ENCODE measurements at regions not wholly inside any gene's neighbourhood (a gene's known extent, or its start where the extent isn't known, plus 50 kb on each side); places are given as distances from the start of the nearest gene placed in this dataset.
"Not testable (repeated sequence)": the region's sequence is repeated elsewhere in the genome, so short reads cannot be mapped to it uniquely, and the experiment has no call there.

DNA sequence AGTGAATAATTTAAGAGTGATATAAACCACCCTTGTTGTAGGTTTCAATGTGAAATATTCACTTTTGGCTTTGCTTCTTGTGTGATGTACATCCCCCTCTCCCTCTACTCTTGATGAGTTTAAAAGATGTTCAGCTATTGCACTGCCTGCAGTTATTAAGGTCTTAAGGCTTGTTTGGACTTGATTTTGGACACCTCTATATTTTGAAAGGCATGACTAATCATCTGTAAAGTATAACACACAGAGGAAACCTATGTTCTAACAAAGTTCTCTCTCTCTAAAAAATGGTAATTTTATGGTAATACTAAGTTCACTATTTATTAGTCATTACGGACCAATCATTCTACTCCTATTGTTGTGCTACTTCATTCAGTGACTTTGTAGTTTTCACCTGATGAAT, 1719.9 kb downstream of the GRIK2 start:
- no peak for DNase-seq (ENCODE audit: extremely low spot score)
- TF ChIP-seq NFRKB (IDR thresholded peaks at IDR 0.05) (no peak), SUZ12 (IDR thresholded peaks at IDR 0.05) (no peak), PKNOX1 (IDR thresholded peaks at IDR 0.05) (no peak), BHLHE40 (IDR thresholded peaks at IDR 0.05; ENCODE audit: borderline replicate concordance) (no peak), L3MBTL2 (conservative IDR thresholded peaks at IDR 0.05) (no peak), CTBP1 (IDR thresholded peaks at IDR 0.05; ENCODE audit: borderline replicate concordance) (no peak), ARNT (IDR thresholded peaks at IDR 0.05) (no peak), SP1 (IDR thresholded peaks at IDR 0.05) (no peak), LEF1 (IDR thresholded peaks at IDR 0.05; ENCODE audit: borderline replicate concordance) (no peak), ELF4 (IDR thresholded peaks at IDR 0.05) (no peak), FOXK2 (IDR thresholded peaks at IDR 0.05) (no peak), HDGF (IDR thresholded peaks at IDR 0.05; ENCODE audit: borderline replicate concordance) (no peak), ZNF384 (IDR thresholded peaks at IDR 0.05) (no peak), FOXA1 (IDR thresholded peaks at IDR 0.05) (no peak), FOXM1 (IDR thresholded peaks at IDR 0.05; ENCODE audit: borderline replicate concordance) (no peak)
- ChIA-PET CTCF (no interaction called here), POLR2A (no interaction called here)

DNA sequence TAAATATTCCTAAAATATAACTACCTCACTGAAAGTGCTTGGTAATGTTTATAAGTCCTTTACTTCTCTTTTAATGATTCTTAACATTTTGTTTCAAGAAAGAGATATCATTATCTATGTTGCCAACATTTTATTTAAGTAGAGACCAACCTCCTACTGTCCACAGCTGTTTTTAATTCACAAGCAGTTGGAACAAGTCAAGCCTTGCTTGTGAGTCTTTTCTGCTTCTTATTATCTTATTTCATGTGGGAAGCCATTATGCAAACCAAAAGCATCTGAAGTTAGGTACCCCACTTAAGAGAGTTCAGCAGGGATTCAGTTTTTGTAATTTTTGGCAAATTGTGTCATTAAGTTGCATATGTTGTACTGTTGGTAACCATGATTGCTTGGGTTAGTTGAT, 1714.5 kb downstream of the GRIK2 start:
- CTCF ChIA-PET: no interaction called here
- DNase-seq (ENCODE audit: extremely low spot score): no peak
- POLR2A ChIA-PET: no interaction called here
- TF ChIP-seq FOXA1 (IDR thresholded peaks at IDR 0.05) (no peak), HDGF (IDR thresholded peaks at IDR 0.05; ENCODE audit: borderline replicate concordance) (no peak), FOXK2 (IDR thresholded peaks at IDR 0.05) (no peak), TARDBP (IDR thresholded peaks at IDR 0.05) (no peak)

- no peak for TF ChIP-seq ARNT (IDR thresholded peaks at IDR 0.05)
- no peak for TF ChIP-seq PKNOX1 (IDR thresholded peaks at IDR 0.05)
- TF ChIP-seq SUZ12 (IDR thresholded peaks at IDR 0.05): no peak
- no peak for TF ChIP-seq BHLHE40 (IDR thresholded peaks at IDR 0.05; ENCODE audit: borderline replicate concordance)
- TF ChIP-seq TARDBP (IDR thresholded peaks at IDR 0.05): no peak
- TF ChIP-seq FOXK2 (IDR thresholded peaks at IDR 0.05): no peak
- no peak for TF ChIP-seq NFRKB (IDR thresholded peaks at IDR 0.05)
- TF ChIP-seq HDGF (IDR thresholded peaks at IDR 0.05; ENCODE audit: borderline replicate concordance): no peak
- no peak for TF ChIP-seq ZNF384 (IDR thresholded peaks at IDR 0.05)
- no peak for TF ChIP-seq LEF1 (IDR thresholded peaks at IDR 0.05; ENCODE audit: borderline replicate concordance)
- ChIA-PET CTCF (no interaction called here), POLR2A (no interaction called here)
- DNase-seq (ENCODE audit: extremely low spot score): no peak
These were observed 1712.2 kb downstream of the GRIK2 start for GRCh38 chr6:103105686-103106085.

DNA sequence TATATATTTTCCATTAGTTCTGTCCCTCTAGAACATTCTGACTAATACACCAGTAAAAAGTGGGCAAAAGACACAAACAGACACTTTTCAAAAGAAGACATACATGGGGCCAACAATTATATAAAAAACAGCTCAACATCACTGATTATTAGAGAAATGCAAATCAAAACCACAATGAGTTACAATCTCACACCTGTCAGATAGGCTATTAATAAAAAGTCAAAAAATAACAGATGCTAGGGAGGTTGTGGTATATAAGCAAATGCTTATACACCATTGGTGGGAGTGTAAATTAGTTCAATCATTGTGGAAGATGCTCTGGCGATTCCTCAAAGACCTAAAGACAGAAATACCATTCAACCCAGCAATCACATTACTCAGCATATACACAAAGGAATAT, 1707.8 kb downstream of the GRIK2 start:
- no peak for DNase-seq (ENCODE audit: extremely low spot score)
- ChIA-PET CTCF (no interaction called here), POLR2A (no interaction called here)
- TF ChIP-seq ELF4 (IDR thresholded peaks at IDR 0.05): no peak
- no peak for TF ChIP-seq BHLHE40 (IDR thresholded peaks at IDR 0.05; ENCODE audit: borderline replicate concordance)
- no peak for TF ChIP-seq HDGF (IDR thresholded peaks at IDR 0.05; ENCODE audit: borderline replicate concordance)
- TF ChIP-seq FOXA1 (IDR thresholded peaks at IDR 0.05): no peak
- no peak for TF ChIP-seq SP1 (IDR thresholded peaks at IDR 0.05)
- TF ChIP-seq ZNF384 (IDR thresholded peaks at IDR 0.05): no peak
- no peak for TF ChIP-seq LEF1 (IDR thresholded peaks at IDR 0.05; ENCODE audit: borderline replicate concordance)
- TF ChIP-seq ARNT (IDR thresholded peaks at IDR 0.05): no peak
- no peak for TF ChIP-seq CTBP1 (IDR thresholded peaks at IDR 0.05; ENCODE audit: borderline replicate concordance)
- no peak for TF ChIP-seq L3MBTL2 (conservative IDR thresholded peaks at IDR 0.05)
- TF ChIP-seq SUZ12 (IDR thresholded peaks at IDR 0.05): no peak
- no peak for TF ChIP-seq TARDBP (IDR thresholded peaks at IDR 0.05)
- TF ChIP-seq PKNOX1 (IDR thresholded peaks at IDR 0.05): no peak

DNA sequence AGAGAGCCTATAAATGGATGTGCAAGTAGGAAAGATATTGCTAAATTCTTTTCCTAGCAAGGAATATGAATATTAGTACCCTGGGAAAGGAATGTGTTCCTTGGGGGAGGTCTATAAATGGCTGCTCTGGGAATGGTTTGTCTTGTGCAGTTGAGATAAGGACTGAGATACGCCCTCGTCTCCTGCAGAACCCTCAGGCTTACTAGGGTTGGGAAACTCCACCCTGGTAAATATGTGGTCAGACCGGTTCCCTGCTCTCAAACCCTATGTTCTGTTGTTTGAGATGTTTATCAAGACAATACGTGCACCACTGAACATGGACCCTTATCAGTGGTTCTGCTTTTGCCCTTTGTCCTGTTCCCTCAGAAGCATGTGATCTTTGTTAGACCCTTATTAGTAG, 1698.9 kb downstream of the GRIK2 start:
- DNase-seq (ENCODE audit: extremely low spot score); CTCF ChIA-PET; POLR2A ChIA-PET: not testable (repeated sequence)

GRCh38 chr6:103085801-103086200, 1692.3 kb downstream of the GRIK2 start:
- ChIA-PET CTCF (no interaction called here), POLR2A (no interaction called here)
- no peak for DNase-seq (ENCODE audit: extremely low spot score)

GRCh38 chr6:103081876-103082630, 1688.5 kb downstream of the GRIK2 start:
- ChIA-PET CTCF (no interaction called here), POLR2A (no interaction called here)
- DNase-seq (ENCODE audit: extremely low spot score): no peak
- TF ChIP-seq NFRKB (IDR thresholded peaks at IDR 0.05) (no peak), SUZ12 (IDR thresholded peaks at IDR 0.05) (no peak), CTBP1 (IDR thresholded peaks at IDR 0.05; ENCODE audit: borderline replicate concordance) (no peak)

More at GRCh38 chr6:103085801-103086200, 1692.3 kb downstream of the GRIK2 start:
- no peak for TF ChIP-seq SUZ12 (IDR thresholded peaks at IDR 0.05)
- TF ChIP-seq CTBP1 (IDR thresholded peaks at IDR 0.05; ENCODE audit: borderline replicate concordance): no peak
